ENCODE measurements at regions not wholly inside any gene's neighbourhood (a gene's known extent, or its start where the extent isn't known, plus 50 kb on each side); places are given as distances from the start of the nearest gene placed in this dataset.

DNA sequence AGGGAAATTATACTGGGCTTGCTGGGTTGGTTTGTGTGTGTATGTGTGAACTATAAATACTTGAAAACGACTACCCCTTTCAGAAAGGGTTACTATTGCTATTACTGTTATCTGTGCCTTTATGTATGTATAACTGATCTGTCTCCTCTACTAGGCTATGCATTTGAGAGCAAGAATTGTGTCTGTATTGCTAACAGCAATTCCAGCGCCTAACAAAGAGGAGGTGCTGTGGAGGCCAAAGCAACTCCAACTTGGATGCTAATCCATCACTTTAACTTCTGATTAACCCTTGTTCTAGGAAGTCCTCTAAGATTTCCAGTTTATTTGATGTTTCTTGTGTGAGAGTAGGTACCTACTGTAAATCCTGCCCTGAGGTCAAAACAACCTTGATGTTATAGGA, 313.9 kb downstream of the PCNX1 start:
- TF ChIP-seq GABPA (IDR thresholded peaks at IDR 0.05 in 1 of 2, conservative IDR thresholded peaks at IDR 0.05 in 1 of 2), result no peak
- TF ChIP-seq, protein P1, sequence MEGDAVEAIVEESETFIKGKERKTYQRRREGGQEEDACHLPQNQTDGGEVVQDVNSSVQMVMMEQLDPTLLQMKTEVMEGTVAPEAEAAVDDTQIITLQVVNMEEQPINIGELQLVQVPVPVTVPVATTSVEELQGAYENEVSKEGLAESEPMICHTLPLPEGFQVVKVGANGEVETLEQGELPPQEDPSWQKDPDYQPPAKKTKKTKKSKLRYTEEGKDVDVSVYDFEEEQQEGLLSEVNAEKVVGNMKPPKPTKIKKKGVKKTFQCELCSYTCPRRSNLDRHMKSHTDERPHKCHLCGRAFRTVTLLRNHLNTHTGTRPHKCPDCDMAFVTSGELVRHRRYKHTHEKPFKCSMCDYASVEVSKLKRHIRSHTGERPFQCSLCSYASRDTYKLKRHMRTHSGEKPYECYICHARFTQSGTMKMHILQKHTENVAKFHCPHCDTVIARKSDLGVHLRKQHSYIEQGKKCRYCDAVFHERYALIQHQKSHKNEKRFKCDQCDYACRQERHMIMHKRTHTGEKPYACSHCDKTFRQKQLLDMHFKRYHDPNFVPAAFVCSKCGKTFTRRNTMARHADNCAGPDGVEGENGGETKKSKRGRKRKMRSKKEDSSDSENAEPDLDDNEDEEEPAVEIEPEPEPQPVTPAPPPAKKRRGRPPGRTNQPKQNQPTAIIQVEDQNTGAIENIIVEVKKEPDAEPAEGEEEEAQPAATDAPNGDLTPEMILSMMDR (IDR thresholded peaks at IDR 0.05; ENCODE audit: low read depth, low read length, missing input control), result no peak
- TF ChIP-seq NR2F2 (IDR thresholded peaks at IDR 0.05), result no peak
- TF ChIP-seq FOXA1 (IDR thresholded peaks at IDR 0.05), result no peak
- no peak for TF ChIP-seq SP1 (IDR thresholded peaks at IDR 0.05)
